ENCODE measurements at regions not wholly inside any gene's neighbourhood (a gene's known extent, or its start where the extent isn't known, plus 50 kb on each side); places are given as distances from the start of the nearest gene placed in this dataset.

DNA sequence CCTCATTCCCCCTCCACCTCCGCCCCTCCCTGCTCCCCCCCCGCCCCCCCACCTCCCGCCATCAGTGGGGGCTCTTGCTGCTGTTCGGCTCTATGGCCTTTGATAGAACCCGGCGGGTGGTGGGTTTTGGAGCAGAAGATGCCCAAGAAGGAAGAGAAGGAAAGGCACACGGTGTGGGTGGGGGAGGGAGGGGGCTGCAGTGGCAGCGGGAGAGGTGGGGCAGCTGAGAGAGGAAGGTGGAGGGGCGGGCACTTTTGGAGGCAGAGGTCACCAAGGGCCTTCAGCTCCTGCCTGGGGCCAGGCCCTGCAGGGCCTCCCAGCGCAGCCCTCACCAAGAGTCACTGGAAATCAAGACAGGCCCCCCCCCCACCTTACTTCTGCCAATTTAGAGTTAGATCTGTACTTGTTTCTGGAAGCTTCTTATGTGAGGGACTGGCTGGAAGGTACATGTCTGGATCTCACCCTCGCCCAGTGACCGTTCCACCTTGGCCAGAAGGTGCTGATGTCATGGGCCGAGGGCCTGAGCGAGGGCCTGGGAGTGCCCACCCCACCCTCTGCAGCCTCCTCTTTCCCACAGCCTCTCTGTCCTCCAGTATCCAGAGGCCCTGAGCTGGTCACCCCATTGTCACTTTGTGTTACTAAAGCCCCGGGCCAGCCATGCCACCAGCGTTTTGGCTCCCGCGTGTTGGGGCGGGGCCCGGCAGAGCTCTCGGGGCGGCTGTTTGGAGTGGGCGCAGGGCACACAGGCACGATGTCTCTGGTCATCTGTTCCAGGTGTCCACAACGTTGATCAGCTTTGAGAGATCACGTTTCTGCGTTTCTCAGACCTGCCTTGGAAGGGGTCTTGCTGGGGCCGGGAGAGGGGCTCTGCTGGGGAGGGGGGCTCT, 153.9 kb downstream of the KIF26A start:
- TF ChIP-seq POLR2AphosphoS5 (IDR thresholded peaks at IDR 0.05) (no peak), POLR2A (IDR thresholded peaks at IDR 0.05) (no peak)
- TF ChIP-seq, protein P1, sequence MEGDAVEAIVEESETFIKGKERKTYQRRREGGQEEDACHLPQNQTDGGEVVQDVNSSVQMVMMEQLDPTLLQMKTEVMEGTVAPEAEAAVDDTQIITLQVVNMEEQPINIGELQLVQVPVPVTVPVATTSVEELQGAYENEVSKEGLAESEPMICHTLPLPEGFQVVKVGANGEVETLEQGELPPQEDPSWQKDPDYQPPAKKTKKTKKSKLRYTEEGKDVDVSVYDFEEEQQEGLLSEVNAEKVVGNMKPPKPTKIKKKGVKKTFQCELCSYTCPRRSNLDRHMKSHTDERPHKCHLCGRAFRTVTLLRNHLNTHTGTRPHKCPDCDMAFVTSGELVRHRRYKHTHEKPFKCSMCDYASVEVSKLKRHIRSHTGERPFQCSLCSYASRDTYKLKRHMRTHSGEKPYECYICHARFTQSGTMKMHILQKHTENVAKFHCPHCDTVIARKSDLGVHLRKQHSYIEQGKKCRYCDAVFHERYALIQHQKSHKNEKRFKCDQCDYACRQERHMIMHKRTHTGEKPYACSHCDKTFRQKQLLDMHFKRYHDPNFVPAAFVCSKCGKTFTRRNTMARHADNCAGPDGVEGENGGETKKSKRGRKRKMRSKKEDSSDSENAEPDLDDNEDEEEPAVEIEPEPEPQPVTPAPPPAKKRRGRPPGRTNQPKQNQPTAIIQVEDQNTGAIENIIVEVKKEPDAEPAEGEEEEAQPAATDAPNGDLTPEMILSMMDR (IDR thresholded peaks at IDR 0.05), result no peak
